SK-N-SH (cell line): ENCODE measurements at regions not wholly inside any gene's neighbourhood (a gene's known extent, or its start where the extent isn't known, plus 50 kb on each side); places are given as distances from the start of the nearest gene placed in this dataset.

Experiments used
- CTCF ChIA-PET: fragments of 300-600, 350-600 bp; formaldehyde crosslinking; extraction: SDS; loops from one replicate; lab custom pipeline; 2021; lab: Yijun Ruan, JAX
- POLR2A ChIA-PET: fragments of 350-600 bp; sonication (Branson Sonifier 250); formaldehyde crosslinking; extraction: SDS; loops from one replicate; lab custom pipeline; 2020; ENCODE audit warnings: antibody characterized with exemption, inconsistent platforms; lab: Yijun Ruan, JAX
- DNase-seq: peaks from one replicate; pipeline ENCODE4 v3.0.0; 2012
- H2AFZ ChIP-seq: fragments of 200-600 bp; sonication (generic); 2 replicates; pipeline ENCODE4 v1.8.1; 2016; ENCODE audit warnings: antibody characterized with exemption, mild to moderate bottlenecking, low read depth
- H3F3A ChIP-seq: fragments of 200-600 bp; sonication (generic); replicated peaks from 2 replicates; pipeline ENCODE3; 2016; ENCODE audit warnings: antibody characterized with exemption, mild to moderate bottlenecking; ENCODE audit not compliant: insufficient read depth
- H3K27ac ChIP-seq, 2 experiments: fragments of 200-500 bp in 1 of 2; fragments of 200-600 bp in 1 of 2; sonication (Bioruptor generic) in 1 of 2; sonication (generic), shearing (Covaris generic) in 1 of 2; 2 replicates each; pipeline versions ENCODE4 v1.5.1 to v1.6.1; 2014 to 2016; ENCODE audit warnings: low read depth in 2 of 2, inconsistent platforms in 1 of 2, low read length in 1 of 2, mild to moderate bottlenecking in 1 of 2, mixed read lengths in 1 of 2
- H3K27me3 ChIP-seq: fragments of 200-600 bp; sonication (generic), shearing (Covaris generic); 2 replicates; pipeline ENCODE4 v1.6.1; 2016; ENCODE audit warnings: mixed run types; ENCODE audit not compliant: insufficient read depth
- H3K36me3 ChIP-seq, 2 experiments: fragments of 200-500 bp in 1 of 2; fragments of 200-600 bp in 1 of 2; sonication (Bioruptor generic) in 1 of 2; sonication (generic) in 1 of 2; replicated peaks in 1 of 2; 2 replicates each; pipeline versions ENCODE3 to v1.5.1; 2014 to 2016; ENCODE audit warnings: low read length in 1 of 2, mild to moderate bottlenecking in 1 of 2; ENCODE audit not compliant: insufficient read depth in 2 of 2, control insufficient read depth in 1 of 2
- H3K4me1 ChIP-seq, 2 experiments: fragments of 200-500 bp in 1 of 2; fragments of 200-600 bp in 1 of 2; sonication (Bioruptor generic) in 1 of 2; sonication (generic), shearing (Covaris generic) in 1 of 2; 2 replicates each; pipeline versions ENCODE4 v1.5.1 to v1.6.1; 2014 to 2016; ENCODE audit warnings: low read depth in 1 of 2, low read length in 1 of 2, mixed run types in 1 of 2; ENCODE audit not compliant: insufficient read depth in 2 of 2, control insufficient read depth in 1 of 2
- H3K4me2 ChIP-seq: fragments of 200-600 bp; sonication (generic), shearing (Covaris generic); 2 replicates; pipeline ENCODE4 v1.6.1; 2017; ENCODE audit warnings: mixed run types
- H3K4me3 ChIP-seq, 2 experiments: fragments of 200-500 bp in 1 of 2; fragments of 200-600 bp in 1 of 2; sonication (Bioruptor generic) in 1 of 2; sonication (generic), shearing (Covaris generic) in 1 of 2; 2 replicates each; pipeline versions ENCODE4 v1.5.1 to v1.8.1; 2014 to 2016; ENCODE audit warnings: low read depth in 2 of 2, inconsistent platforms in 1 of 2, low read length in 1 of 2, mild to moderate bottlenecking in 1 of 2, mixed read lengths in 1 of 2, moderate library complexity in 1 of 2
- H3K79me2 ChIP-seq: fragments of 200-600 bp; sonication (generic); 2 replicates; pipeline ENCODE4 v1.8.1; 2017; ENCODE audit warnings: mild to moderate bottlenecking; ENCODE audit not compliant: insufficient read depth
- H3K9ac ChIP-seq: fragments of 200-600 bp; sonication (generic); 2 replicates; pipeline ENCODE4 v1.6.1; 2017; ENCODE audit warnings: mixed run types
- H3K9me2 ChIP-seq: fragments of 200-600 bp; sonication (generic); 2 replicates; pipeline ENCODE4 v1.6.1; 2017; ENCODE audit warnings: mixed run types
- H3K9me3 ChIP-seq: fragments of 200-600 bp; sonication (generic); 2 replicates; pipeline ENCODE4 v1.6.1; 2017; ENCODE audit warnings: mixed run types, mild to moderate bottlenecking, moderate library complexity
- H4K20me1 ChIP-seq: fragments of 200-600 bp; sonication (generic); 2 replicates; pipeline ENCODE4 v1.6.1; 2017; ENCODE audit warnings: mild to moderate bottlenecking, mixed run types; ENCODE audit not compliant: insufficient read depth
- EP300 ChIP-seq, 2 experiments: IDR thresholded peaks; 2 replicates each; pipeline versions ENCODE4 v1.4.0 to v1.6.1; 2012; ENCODE audit warnings: borderline replicate concordance in 1 of 2, low read depth in 1 of 2, low read length in 1 of 2
- EZH2phosphoT487 ChIP-seq: fragments of 200-600 bp; sonication (generic); IDR thresholded peaks from 2 replicates; pipeline ENCODE4 v1.6.1; 2017; ENCODE audit warnings: low read depth, mixed run types, mild to moderate bottlenecking, antibody characterized with exemption, moderate library complexity, borderline replicate concordance
- FOSL2 ChIP-seq: IDR thresholded peaks from 2 replicates; pipeline ENCODE4 v1.4.0; 2012; ENCODE audit warnings: low read depth, mild to moderate bottlenecking, moderate library complexity, borderline replicate concordance
- GABPA ChIP-seq: IDR thresholded peaks from 2 replicates; pipeline ENCODE4 v1.4.0; 2012; ENCODE audit warnings: low read depth, mild to moderate bottlenecking
- JUND ChIP-seq: IDR thresholded peaks from 2 replicates; pipeline ENCODE4 v1.4.0; 2012
- MAX ChIP-seq: IDR thresholded peaks from 2 replicates; pipeline ENCODE4 v1.4.0; 2012; ENCODE audit warnings: low read depth
- NFIC ChIP-seq: IDR thresholded peaks from 2 replicates; pipeline ENCODE4 v1.4.0; 2012; ENCODE audit warnings: borderline replicate concordance
- PBX3 ChIP-seq: IDR thresholded peaks from 2 replicates; pipeline ENCODE4; 2012
- TCF12 ChIP-seq: IDR thresholded peaks from 2 replicates; pipeline ENCODE4 v1.4.0; 2012
- TEAD4 ChIP-seq: IDR thresholded peaks from 2 replicates; pipeline ENCODE4 v1.4.0; 2012; ENCODE audit warnings: mild to moderate bottlenecking, borderline replicate concordance; ENCODE audit not compliant: insufficient read depth
- USF1 ChIP-seq: IDR thresholded peaks from 2 replicates; pipeline ENCODE4 v1.4.0; 2012; ENCODE audit warnings: low read depth, borderline replicate concordance
- ZBTB33 ChIP-seq: IDR thresholded peaks from 2 replicates; pipeline ENCODE4 v1.4.0; 2012; ENCODE audit warnings: low read depth, borderline replicate concordance
- WGBS: methylation state at CpG from one replicate; pipeline ENCODE4 v1.1.6; 2017; ENCODE audit warnings: low lambda C conversion rate; 5-methylcytosine and 5-hydroxymethylcytosine counted together

GRCh38 chr3:124504332-124505059 is 225.8 kb upstream of the UMPS start:
- Histone ChIP-seq H3K79me2 (no peaks in the 10 kb centered on the region), H4K20me1 (peaks cover 7% of the 10 kb centered on the region; the same call in 1 of the 2 replicates), H3K9me3 (no peaks in the 10 kb centered on the region), H3K36me3 (peaks cover 0 to 7% of the 10 kb centered on the region in 2 experiments), H3K4me3 (no peak overlapping the region; a peak in 1 of 4 replicates), H3K9ac (no peak overlapping the region), H3K4me1 (peaks cover 4 to 16% of the 10 kb centered on the region in 2 experiments), H3K9me2 (no peaks in the 10 kb centered on the region), H3K27me3 (no peaks in the 10 kb centered on the region), H3F3A (peaks cover 27% of the 10 kb centered on the region), H3K27ac (peak overlapping the region; percentile 53 to 83; a peak in 3 of 4 replicates), H2AFZ (no peak overlapping the region), H3K4me2 (peak overlapping the region; percentile 51)
- no peak for DNase-seq
- 10% methylated on average over 1 of the region's 1 CpG for WGBS
- ChIA-PET CTCF (interaction anchor here (0.8 to 2.1 kb wide), 6 partner anchors 36 to 190 kb away, joined by 3 to 8 read pairs (median 4); no protein-coding TSS in a partner anchor), POLR2A (no interaction called here)
- peak; percentile 44 for TF ChIP-seq JUND
- no peak for TF ChIP-seq GABPA
- 0 out of 2 replicates have a peak, but pooled peaks have one; percentile 20 for TF ChIP-seq TEAD4
- peak; percentile 47; the same call in 1 of the 2 replicates for TF ChIP-seq FOSL2
- TF ChIP-seq PBX3: peak; percentile 74
- TF ChIP-seq ZBTB33: no peak
- TF ChIP-seq MAX: peak; percentile 58; the same call in 1 of the 2 replicates
- peak in 1 of 2 experiments; percentile 21; a peak in 1 of 4 replicates for TF ChIP-seq EP300 (IDR thresholded peaks at IDR 0.05; ENCODE audit: borderline replicate concordance in 1 of 2, low read depth in 1 of 2, low read length in 1 of 2)
- TF ChIP-seq NFIC: peak; percentile 83
- TF ChIP-seq USF1: no peak
- TF ChIP-seq TCF12: peak; percentile 53; the same call in 1 of the 2 replicates
- no peak for TF ChIP-seq EZH2phosphoT487
